HG03066 (cell line): ENCODE measurements at regions not wholly inside any gene's neighbourhood (a gene's known extent, or its start where the extent isn't known, plus 50 kb on each side); places are given as distances from the start of the nearest gene placed in this dataset.
A peak's percentile ranks its signal among the peaks of the same experiment; 100 is the strongest.
"Not testable (repeated sequence)": the region's sequence is repeated elsewhere in the genome, so short reads cannot be mapped to it uniquely, and the experiment has no call there.

ENCODE experiments used
- ATAC-seq: cut with Tn5 transposase; IDR thresholded peaks from one replicate; pipeline ENCODE4 v1.9.1; 2021; ENCODE audit warnings: low read depth; ENCODE audit not compliant: unreplicated experiment

DNA sequence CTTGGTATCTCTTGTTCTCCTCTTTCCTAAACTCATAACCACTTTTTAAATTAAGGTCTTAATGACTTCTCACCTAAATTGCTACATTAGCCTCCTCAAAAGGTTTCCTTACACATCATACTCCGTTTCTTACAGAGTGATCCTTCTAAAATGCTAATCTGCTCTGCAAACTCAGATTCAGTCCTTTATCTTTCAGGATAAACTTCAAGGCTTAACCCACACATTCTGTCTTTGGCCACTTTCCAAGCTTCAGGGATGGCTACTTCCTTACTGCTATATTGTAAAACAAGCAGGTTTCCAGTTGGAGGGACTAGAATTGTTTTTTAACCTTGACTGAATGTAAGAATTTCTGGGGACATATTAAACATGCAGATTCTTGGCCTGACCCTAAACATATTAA, 105.5 kb upstream of the CHD1 start:
- no peak for ATAC-seq

DNA sequence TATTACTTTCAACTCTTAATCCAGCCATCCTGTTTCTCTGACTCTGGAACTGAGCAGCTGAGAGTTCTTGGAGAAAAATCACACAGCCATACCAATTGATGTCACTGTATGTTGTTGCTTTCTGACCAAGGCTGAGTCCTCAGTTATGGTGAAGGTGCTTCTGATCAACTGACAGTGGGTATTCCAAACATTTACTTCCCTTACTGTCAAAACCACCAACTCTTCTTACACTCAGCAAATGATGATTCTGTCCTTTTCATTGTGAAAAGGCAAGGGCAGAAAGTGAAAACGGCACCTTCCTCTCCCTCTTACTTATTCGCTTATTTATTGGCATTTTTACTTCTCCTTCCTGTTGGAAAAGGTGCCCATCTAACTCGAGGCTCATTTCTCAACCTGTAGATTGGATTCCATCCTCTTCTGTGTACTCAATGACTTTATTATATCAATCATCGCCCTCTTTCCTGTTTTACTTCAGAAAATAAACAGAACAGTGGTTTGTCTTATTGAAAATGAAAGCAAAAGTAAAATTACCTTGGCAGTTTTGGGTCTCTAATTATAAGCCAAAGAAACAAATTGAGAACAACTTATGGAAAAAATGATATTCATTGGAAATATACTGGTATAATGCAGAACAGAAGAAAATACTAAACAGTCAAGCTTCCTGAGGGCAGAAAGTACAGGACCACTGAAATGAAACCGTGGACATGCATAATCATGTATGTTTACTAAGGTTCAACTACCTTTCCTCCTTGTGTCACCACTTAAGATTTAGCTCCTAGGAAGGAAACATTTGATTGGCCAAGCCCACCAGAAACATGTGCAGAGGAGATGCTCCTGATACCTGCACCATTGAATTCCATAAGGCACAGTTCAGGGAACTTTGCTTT, 104.5 kb upstream of the CHD1 start:
- peak; percentile 6 for ATAC-seq

DNA sequence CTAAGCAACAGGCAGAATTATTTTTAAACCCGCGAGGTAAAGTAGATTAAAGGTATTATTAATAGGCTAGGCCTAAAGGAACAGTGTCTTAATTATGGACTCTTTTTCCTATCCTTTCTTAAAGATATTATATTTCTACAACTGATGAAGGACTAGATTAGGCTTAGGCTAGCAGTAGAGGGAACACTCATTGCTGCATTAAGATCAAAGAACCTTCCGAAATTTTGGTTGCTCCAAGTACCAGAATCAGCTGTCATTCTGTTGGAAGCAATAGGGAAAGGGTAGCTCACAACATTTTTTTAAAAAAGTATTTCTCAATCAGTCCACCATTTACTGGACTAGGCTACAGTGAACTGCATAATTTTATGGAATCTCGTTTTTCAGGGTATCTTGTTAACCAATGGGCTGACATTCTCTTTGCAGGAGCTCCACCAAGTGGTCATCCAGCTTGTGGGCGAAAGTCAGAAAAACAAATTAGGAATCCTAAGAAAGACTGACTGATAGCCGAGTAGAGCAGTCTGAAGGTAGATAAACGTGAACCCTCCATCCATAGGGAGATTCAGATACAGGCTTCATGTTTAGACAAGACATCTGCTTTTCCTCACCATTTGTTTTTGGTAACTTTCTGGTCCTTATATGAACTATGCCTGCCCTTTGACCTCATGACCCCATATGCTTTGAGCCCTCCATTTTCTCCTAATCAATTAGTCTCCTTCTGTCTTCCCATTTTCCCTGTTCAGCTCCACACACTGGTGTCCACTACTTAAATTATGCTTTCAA, 103.6 kb upstream of the CHD1 start:
- ATAC-seq = peak; percentile 32

DNA sequence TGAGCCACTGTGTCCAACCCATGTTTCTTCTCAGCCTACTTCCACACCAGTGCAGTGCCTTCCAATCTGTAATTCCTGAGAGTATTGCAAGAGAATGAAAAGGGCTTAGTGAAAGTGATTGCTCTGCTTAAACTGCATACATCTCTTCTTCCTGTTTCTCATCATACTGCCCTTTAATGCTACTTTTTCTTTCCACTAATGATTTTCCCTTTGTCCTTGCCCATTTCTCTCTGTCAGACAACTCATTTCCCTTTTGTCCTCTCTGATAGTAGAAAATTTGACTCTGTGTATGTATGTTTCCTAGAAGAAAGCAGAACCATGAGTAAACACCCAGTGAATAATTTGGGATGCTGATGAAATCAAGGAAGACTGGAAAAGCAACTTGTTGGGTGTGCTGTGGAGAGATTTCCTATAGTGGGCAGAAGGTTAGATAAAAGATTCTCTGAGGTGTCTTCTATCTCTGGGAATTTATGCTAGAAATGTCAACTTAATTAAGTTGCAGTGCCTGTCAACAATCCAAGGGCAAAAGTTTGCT, 102.2 kb upstream of the CHD1 start:
- ATAC-seq = no peak

DNA sequence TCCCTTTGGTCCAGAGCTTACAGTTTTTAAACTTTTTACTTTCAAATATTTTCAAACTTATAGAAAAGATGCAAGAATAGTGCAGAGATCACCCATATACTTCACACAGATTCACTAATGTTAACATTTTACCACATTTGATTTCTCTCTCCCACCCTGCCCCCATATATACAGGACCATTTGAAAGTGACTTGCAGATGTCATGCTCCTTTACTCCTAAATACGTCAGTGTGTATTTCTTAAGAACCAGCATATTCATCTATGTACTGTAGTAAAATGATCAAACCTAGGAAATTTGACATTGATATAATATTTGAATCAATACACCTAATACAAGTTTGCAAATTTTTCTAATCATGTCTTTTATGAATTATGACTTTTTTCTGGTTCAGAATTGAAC, 100.4 kb upstream of the CHD1 start:
- no peak for ATAC-seq

DNA sequence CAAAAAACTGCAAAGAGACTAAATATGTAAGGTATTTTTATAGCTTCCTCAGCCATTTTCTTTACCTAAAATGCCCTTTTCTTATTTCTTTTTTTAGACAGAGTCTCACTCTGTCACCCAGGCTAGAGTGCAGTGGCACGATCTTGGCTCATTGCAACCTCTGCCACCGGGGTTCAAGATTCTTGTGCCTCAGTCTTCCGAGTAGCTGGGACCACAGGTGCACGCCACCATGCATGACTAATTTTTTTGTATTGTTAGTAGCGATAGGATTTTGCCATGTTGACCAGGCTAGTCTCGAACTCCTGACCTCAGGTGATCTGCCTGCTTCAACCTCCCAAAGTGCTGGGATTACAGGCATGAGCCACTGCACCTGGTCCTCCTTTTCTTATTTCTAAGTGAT, 99.4 kb upstream of the CHD1 start:
- not testable (repeated sequence) for ATAC-seq

DNA sequence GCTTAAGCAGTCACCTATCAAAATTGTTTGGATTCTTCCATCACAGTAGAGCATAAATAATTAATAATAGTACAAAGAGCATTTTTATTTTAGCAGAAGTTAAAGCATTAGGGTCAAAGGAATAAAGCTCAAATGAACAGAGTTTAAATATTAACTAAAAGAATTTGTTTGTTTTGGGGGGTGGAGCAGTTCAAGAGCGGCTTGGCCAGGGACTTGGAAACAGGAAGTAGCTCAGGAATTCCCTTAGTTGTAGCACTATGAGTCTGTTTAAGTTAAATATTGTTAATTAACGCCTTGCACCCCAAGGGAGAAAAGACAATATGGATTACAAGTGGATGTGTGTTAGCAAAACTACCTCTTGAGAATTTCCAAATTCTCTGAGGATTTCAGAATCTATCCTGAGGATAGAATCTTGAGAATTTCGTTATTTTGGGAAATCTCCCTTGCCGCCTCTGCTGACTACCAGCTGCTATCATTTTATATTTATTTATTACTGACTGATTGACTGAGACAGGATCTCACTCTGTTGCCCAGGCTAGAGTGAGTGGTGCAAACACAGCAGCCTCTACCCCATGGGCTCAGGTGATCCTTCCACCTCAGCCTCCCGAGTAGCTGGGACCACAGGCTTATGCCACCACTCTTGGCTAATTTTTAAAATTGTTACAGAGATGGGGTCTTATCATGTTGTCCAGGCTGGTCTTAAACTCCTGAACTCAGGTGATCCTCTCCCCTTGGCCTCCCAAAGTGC, 96.7 kb upstream of the CHD1 start:
- ATAC-seq = no peak

DNA sequence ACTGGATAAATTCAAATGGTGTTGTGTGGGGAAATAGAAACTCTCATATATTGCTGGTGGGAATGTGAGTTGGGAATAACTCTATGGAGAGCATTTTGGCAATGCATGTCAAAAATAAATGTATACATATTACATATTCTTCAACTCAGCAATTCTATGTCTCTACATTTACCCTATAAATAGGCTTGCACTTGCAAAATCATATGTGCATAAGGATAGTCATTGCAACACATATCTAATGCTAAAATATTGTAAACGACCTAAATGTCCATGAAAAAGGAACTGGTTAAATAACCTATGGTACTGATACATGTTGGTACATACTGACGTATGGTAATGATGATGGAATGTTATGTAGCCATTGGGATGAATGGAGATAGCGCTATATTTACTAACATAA, 94.5 kb upstream of the CHD1 start:
- ATAC-seq = no peak

DNA sequence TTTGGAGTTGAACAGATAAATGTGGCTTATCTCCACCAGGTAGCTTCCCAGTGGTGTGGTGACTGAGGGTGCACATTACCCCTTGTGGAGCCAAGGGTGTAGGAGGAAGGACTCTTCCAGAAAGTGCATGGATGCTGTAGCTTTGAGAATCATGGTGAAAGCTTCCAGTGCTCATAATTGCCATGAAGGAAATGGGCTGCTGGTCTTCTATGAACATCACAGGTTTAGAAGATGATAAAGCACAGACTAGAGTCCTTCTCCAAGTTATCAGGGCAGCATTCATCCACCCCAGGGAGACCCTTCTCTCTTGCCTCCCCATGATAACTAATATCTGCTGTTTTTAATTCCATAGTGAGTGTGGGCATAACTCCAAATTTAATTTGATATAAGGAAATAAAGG, 93.4 kb upstream of the CHD1 start:
- no peak for ATAC-seq

DNA sequence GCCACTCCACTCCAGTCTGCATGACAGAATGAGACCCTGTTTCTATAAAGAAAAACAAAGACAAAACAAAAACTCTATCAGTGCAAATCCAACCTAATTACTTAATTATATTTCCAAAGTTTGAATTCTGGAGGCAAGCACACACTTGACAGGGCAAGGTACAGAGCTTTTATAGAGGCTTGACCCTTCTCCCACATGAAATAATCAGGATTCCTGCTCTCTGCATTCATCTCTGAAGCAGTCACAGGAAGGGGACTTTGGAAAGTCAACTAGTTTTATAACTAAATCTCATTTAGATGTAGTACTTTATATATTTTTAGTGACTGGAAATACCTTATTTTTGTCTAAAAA, 91.9 kb upstream of the CHD1 start:
- no peak for ATAC-seq

DNA sequence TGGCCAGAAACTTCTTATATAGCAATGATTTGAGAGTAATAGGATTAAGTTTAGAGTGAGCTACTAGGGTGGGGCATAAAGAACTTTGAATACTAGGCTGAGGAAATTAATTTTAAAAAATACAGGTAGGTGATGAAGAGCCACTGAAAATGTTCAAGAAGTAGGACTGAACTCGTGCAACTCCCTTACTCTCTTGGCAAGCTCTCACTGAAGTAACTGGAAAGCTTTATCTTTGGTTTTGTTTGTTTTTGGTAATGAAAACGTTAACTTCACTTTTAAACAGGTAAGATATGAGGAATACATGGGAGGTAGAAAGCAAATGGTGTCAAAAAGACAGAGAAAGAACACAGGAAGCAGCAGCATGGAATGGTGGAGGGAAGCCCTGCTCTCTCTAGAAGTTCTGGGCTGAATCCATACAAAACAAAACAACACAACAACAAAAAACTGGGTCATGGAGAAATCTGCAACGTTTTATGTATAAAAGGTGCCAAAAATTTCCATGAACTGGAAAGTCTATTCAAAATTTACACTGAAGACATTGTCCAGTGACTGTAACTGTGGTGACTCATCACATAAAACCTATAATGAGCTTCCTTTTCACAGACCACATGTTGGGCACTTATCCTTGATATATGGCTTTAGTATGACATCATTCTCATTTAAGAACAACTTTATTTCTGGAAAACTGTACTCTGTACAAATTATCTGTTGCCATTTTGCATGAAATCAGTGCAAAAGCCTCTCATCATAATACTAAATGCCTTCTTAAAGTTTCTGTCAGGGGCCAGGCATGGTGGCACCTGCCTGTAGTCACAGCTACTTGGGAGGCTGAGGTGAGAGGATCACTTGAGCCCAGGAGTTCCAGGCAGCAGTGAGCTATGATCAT, 91.2 kb upstream of the CHD1 start:
- ATAC-seq = peak; percentile 59

DNA sequence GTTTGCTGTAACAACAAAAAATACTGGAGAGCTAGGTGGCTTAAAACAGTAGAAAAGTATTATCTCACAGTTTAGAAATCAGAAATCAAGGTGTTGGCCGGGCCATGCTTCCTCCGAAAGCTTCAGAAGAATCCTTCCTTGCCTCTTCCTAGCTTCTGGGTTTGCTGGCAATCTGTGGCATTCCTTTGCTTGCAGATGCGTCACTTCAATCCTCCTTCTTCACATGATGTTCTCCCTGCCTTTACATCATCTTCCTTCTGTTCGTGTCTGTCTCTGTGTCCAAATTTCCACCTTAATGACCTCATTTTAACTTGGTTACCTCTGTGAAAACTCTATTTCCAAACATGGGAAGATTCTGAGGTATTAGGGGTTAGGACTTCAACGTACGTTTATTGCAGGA, 90.4 kb upstream of the CHD1 start:
- ATAC-seq = no peak

DNA sequence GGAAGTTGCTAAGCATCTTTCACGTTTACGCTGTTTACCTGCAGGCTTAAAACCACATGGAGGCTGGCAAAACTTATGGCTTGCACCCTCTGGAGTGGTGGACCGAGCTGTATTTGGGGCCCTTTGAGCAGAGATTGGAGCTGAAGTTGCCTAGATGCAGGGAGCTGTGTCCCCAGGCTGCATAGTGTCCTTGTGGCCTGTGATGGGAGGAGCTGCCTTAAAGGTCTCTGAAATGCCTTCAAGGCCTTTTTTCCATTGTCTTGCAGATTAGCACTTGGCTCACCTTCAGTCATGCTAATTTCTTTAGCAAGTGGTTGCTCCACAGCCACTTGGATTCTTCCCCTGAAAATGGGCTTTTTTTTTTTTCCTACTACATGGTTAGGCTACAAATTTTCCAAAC, 81.5 kb upstream of the CHD1 start:
- ATAC-seq = no peak

DNA sequence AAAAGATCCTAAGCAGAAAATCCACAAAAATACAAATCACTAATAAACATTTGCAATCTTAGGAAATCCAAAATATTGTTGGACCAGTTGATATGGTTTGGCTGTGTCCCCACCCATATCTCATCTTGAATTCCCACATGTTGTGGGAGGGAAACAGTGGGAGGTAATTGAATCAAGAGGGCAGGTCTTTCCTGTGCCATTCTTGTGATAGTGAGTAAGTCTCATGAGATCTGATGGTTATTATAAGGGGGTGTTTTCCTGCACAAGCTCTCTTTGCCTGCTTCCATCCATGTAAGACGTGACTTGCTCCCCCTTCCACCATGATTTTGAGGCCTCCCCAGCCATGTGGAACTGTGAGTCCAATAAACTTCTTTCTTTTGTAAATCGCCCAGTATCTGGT, 79.2 kb upstream of the CHD1 start:
- ATAC-seq = not testable (repeated sequence)

DNA sequence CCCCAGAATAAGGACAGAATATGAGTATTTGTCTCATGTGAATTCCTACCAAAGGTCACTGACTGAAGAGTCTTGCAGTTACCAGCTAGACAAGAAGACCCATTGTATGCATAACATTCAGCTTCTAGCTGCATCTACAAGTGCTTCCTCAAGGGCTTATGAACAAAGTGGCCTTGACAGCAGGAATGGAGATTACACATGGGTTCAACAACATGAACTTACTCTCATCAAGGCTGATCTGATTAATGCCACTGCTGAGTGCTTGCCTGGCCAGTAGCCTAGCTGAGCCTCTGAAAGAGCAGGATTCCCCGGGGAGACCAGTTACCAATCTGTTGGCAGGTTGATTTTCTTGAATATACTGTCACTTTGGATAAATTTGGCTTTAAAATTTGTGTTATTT, 76.7 kb upstream of the CHD1 start:
- no peak for ATAC-seq

DNA sequence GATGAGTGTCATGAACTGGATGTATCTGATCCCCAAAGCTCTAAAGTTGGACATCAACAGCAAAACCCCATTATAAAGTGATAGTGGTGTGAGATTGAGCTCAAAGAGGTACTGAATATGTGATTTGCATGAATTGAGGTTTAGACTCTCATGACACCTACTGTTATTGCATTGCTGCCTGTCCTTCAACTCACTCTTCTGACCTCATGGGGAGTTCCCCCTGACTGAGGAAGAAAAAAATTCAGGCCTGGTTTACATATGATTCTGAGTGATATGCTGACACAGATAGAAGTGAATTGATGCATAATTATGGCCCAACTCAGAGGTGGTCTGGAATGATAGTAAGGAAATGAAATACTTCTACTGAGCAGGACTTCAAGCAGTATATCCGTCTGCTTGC, 76.2 kb upstream of the CHD1 start:
- ATAC-seq = peak; percentile 100

DNA sequence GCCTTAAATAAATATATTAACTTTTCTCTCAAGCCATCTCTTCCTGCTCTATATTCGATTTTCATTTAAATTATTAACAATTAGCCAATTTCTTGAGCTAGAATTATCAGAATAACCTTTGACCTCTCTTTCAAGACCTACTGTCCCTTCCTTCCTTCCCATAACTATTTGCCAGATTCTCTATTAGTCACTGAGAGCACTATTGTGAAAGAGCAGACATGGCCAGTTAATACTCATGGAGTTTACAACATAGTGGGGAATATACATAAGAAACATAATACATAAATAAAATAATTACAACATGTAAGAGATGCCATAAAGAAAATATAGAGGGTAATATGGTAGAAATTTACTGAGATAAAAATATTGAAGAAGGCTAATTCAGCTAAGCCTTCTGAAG, 72.1 kb upstream of the CHD1 start:
- no peak for ATAC-seq

DNA sequence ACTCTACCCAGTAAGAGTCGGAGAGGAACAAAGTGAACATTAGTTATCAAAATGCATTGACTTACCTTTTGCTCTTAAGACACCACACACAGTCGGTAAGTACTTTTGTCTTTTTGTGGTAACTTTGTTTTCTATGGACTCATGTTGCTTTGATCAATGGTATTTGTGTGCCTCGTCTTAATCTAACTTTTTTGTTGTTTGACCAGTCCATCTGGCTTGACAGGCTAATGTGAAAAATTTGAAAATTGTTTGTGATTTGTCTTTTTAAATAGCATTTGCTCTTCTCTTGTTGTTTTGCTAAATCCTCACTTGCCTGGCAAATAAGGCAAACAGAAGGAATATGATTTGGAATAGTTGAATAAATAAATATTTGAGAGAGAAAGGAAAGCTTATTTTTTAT, 71.4 kb upstream of the CHD1 start:
- no peak for ATAC-seq

DNA sequence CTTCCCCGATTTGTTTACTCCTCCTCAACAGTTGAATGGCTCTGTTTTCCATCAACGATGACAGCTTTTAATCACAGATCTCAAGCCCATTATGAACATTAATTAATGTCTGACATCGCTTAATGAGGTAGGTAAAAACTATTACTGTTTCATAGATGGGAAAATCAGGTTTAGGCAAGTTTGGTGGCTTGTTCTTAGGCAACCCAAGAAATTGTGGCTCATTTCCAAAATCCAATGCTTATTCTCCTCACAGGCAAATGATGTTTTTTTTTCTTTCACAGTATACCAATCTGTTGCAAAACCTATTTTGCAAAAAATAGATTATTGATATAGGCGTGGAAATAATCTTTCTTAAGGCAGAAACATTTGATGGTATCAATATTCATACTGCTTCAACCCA, 70.8 kb upstream of the CHD1 start:
- ATAC-seq = no peak

DNA sequence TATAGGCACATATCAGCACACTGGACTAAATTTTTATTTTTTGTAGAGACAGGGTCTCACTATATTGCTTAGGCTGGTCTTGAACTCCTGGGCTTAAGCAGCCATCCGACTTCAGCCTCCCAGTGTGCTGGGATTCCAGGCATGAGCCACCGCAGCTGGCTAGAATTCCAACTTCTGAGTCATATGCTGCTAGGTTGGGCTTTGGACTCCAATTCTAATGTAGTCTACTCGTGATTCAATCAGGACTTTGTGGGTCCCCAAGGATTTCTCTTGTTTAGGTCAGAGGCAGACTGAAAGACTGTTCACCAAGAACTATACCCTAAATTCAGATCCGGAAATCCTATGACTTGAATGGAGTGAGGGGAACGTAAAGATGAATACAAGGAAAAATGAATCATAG, 68.2 kb upstream of the CHD1 start:
- ATAC-seq = no peak
